ENCODE measurements at regions not wholly inside any gene's neighbourhood (a gene's known extent, or its start where the extent isn't known, plus 50 kb on each side); places are given as distances from the start of the nearest gene placed in this dataset.
A peak's percentile ranks its signal among the peaks of the same experiment; 100 is the strongest.

- no peak for TF ChIP-seq CTCF (IDR thresholded peaks at IDR 0.05)
- no peak for TF ChIP-seq POLR2AphosphoS5 (IDR thresholded peaks at IDR 0.05; ENCODE audit: insufficient read depth in 1 of 2, low read depth in 1 of 2)
- TF ChIP-seq POLR2A (IDR thresholded peaks at IDR 0.05), result no peak
- no peak for DNase-seq (ENCODE audit: extremely low spot score in 2 of 2)
- no peaks in the 10 kb centered on the region for H3K36me3 ChIP-seq
- intact Hi-C loops (cut with DNase I), result loop anchor here (5.0 kb wide), 1 partner anchor 271 kb away; no protein-coding TSS in a partner anchor
- H3K27me3 ChIP-seq, result no peaks in the 10 kb centered on the region
- no peak overlapping the region for H3K4me3 ChIP-seq
- H3K27ac ChIP-seq, result peak overlapping the region; percentile 55
- no peaks in the 10 kb centered on the region for H3K9me3 ChIP-seq
- H3K4me1 ChIP-seq, result peaks cover 24% of the 10 kb centered on the region
Observed at GRCh38 chr6:15066089-15066758, 179.6 kb upstream of the JARID2 start.

- no peaks in the 10 kb centered on the region for H3K9me3 ChIP-seq
Observed at GRCh38 chr6:15073344-15073789, 172.5 kb upstream of the JARID2 start.

GRCh38 chr6:15073883-15074465, 171.9 kb upstream of the JARID2 start:
- intact Hi-C loops (cut with DNase I), result no loop called here
- TF ChIP-seq POLR2A (IDR thresholded peaks at IDR 0.05) (no peak), POLR2AphosphoS5 (IDR thresholded peaks at IDR 0.05; ENCODE audit: insufficient read depth in 1 of 2, low read depth in 1 of 2) (no peak), CTCF (IDR thresholded peaks at IDR 0.05) (no peak)
- Histone ChIP-seq H3K27me3 (no peaks in the 10 kb centered on the region), H3K4me3 (no peak overlapping the region), H3K27ac (no peak overlapping the region), H3K36me3 (no peaks in the 10 kb centered on the region), H3K9me3 (no peaks in the 10 kb centered on the region), H3K4me1 (no peaks in the 10 kb centered on the region)
- no peak for DNase-seq (ENCODE audit: extremely low spot score in 2 of 2)

More at GRCh38 chr6:15073344-15073789, 172.5 kb upstream of the JARID2 start:
- no peak overlapping the region for H3K4me3 ChIP-seq
- no peaks in the 10 kb centered on the region for H3K4me1 ChIP-seq
- no peak for DNase-seq (ENCODE audit: extremely low spot score in 2 of 2)
- H3K27ac ChIP-seq, result no peak overlapping the region
- no peaks in the 10 kb centered on the region for H3K36me3 ChIP-seq
- intact Hi-C loops (cut with DNase I), result no loop called here
- TF ChIP-seq POLR2A (IDR thresholded peaks at IDR 0.05) (no peak), POLR2AphosphoS5 (IDR thresholded peaks at IDR 0.05; ENCODE audit: insufficient read depth in 1 of 2, low read depth in 1 of 2) (no peak), CTCF (IDR thresholded peaks at IDR 0.05) (no peak)
- no peaks in the 10 kb centered on the region for H3K27me3 ChIP-seq

- TF ChIP-seq POLR2A (IDR thresholded peaks at IDR 0.05) (no peak), CTCF (IDR thresholded peaks at IDR 0.05) (no peak), POLR2AphosphoS5 (IDR thresholded peaks at IDR 0.05; ENCODE audit: insufficient read depth in 1 of 2, low read depth in 1 of 2) (no peak)
Observed at GRCh38 chr6:15074806-15075205, 171.1 kb upstream of the JARID2 start.

GRCh38 chr6:15076565-15076964, 169.3 kb upstream of the JARID2 start:
- TF ChIP-seq POLR2A (IDR thresholded peaks at IDR 0.05) (no peak), POLR2AphosphoS5 (IDR thresholded peaks at IDR 0.05; ENCODE audit: insufficient read depth in 1 of 2, low read depth in 1 of 2) (no peak), CTCF (IDR thresholded peaks at IDR 0.05) (no peak)
- no peak overlapping the region for H3K4me3 ChIP-seq
- H3K4me1 ChIP-seq, result no peaks in the 10 kb centered on the region
- H3K36me3 ChIP-seq, result no peaks in the 10 kb centered on the region
- no peaks in the 10 kb centered on the region for H3K27me3 ChIP-seq
- no peak overlapping the region for H3K27ac ChIP-seq
- no peaks in the 10 kb centered on the region for H3K9me3 ChIP-seq
- no peak for DNase-seq (ENCODE audit: extremely low spot score in 2 of 2)
- intact Hi-C loops (cut with DNase I), result no loop called here

More at GRCh38 chr6:15074806-15075205, 171.1 kb upstream of the JARID2 start:
- Histone ChIP-seq H3K9me3 (no peaks in the 10 kb centered on the region), H3K27me3 (no peaks in the 10 kb centered on the region), H3K27ac (no peak overlapping the region), H3K36me3 (no peaks in the 10 kb centered on the region), H3K4me3 (no peak overlapping the region), H3K4me1 (no peaks in the 10 kb centered on the region)
- DNase-seq (ENCODE audit: extremely low spot score in 2 of 2), result no peak
- intact Hi-C loops (cut with DNase I), result no loop called here
